Ascending aorta (tissue), 2 donors: ENCODE measurements at regions not wholly inside any gene's neighbourhood (a gene's known extent, or its start where the extent isn't known, plus 50 kb on each side); places are given as distances from the start of the nearest gene placed in this dataset.

Experiments used
- DNase-seq, 2 donors: peaks; one replicate each; pipeline ENCODE4 v3.0.0-alpha.2; 2019; ENCODE audit warnings: low spot score in 2 of 2
- H3K27ac ChIP-seq, 2 donors: fragments of 200-600 bp; sonication (generic); one replicate each; pipeline ENCODE4 v1.5.1; 2016 to 2017; ENCODE audit warnings: mild to moderate bottlenecking in 1 of 2
- H3K27me3 ChIP-seq: fragments of 200-600 bp; sonication (generic); one replicate; pipeline ENCODE4 v1.5.1; 2017
- H3K36me3 ChIP-seq, 2 donors: fragments of 200-600 bp; sonication (generic); one replicate each; pipeline ENCODE4 v1.5.1; 2016
- H3K4me1 ChIP-seq, 2 donors: fragments of 200-600 bp; sonication (generic); one replicate each; pipeline ENCODE4 v1.5.1; 2016 to 2017; ENCODE audit warnings: mild to moderate bottlenecking in 1 of 2
- H3K4me3 ChIP-seq, 2 donors: fragments of 200-600 bp; sonication (generic); one replicate each; pipeline ENCODE4 v1.5.1; 2016 to 2017; ENCODE audit warnings: mild to moderate bottlenecking in 1 of 2
- H3K9me3 ChIP-seq, 2 donors: fragments of 200-600 bp; sonication (generic); one replicate each; pipeline ENCODE4 v1.5.1; 2016
- CTCF ChIP-seq, 3 experiments: fragments of 200-600 bp in 2 of 3; fragments of 450-650 bp in 1 of 3; sonication (generic) in 2 of 3; IDR thresholded peaks; one replicate each; pipeline ENCODE4 v1.5.1; 2016 to 2019; ENCODE audit warnings: antibody characterized with exemption in 3 of 3, mild to moderate bottlenecking in 1 of 3, moderate library complexity in 1 of 3
- intact Hi-C: fragments of 100-400 bp; cut with DNase I; formaldehyde crosslinking; loops from one replicate; pipeline ENCODE4 v1.15.1; 2023

DNA sequence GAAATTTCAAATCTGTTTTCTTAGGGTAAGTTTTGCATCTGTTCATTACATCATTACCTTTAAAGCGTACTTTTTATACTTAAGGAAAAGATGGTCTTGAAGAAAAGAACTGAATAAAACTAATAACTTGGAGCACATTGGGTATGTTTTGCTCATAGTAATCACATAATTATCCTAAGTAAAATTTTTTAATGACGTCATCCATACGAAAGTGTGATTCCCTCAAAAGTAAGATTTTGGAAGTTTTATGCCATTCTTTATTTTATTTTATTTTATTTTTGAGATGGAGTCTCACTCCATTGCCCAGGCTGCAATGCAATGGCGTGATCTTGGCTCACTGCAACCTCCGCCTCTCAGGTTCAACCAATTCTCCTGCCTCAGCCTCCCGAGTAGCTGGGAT, 1516.6 kb upstream of the TENM3 start:
- Histone ChIP-seq H3K9me3 (peaks cover 0 to 4% of the 10 kb centered on the region in 2 donors), H3K4me1 (no peaks in the 10 kb centered on the region), H3K27me3 (no peaks in the 10 kb centered on the region), H3K4me3 (no peak overlapping the region), H3K27ac (no peak overlapping the region), H3K36me3 (no peaks in the 10 kb centered on the region)
- DNase-seq, result no peak
- no peak for TF ChIP-seq CTCF (IDR thresholded peaks at IDR 0.05)
- intact Hi-C loops, result no loop called here

GRCh38 chr4:180727478-180727877, 1515.7 kb upstream of the TENM3 start:
- Histone ChIP-seq H3K4me1 (no peaks in the 10 kb centered on the region), H3K27ac (no peak overlapping the region), H3K36me3 (no peaks in the 10 kb centered on the region), H3K27me3 (no peaks in the 10 kb centered on the region), H3K4me3 (no peak overlapping the region), H3K9me3 (peaks cover 0 to 4% of the 10 kb centered on the region in 2 donors)
- intact Hi-C loops, result no loop called here
- no peak for DNase-seq
- TF ChIP-seq CTCF (IDR thresholded peaks at IDR 0.05), result no peak

- TF ChIP-seq CTCF (IDR thresholded peaks at IDR 0.05), result no peak
- H3K4me3 ChIP-seq, result no peak overlapping the region
- no peak overlapping the region for H3K27ac ChIP-seq
- intact Hi-C loops, result no loop called here
- no peaks in the 10 kb centered on the region for H3K4me1 ChIP-seq
- H3K9me3 ChIP-seq, result peaks cover 0 to 4% of the 10 kb centered on the region in 2 donors
- H3K36me3 ChIP-seq, result no peaks in the 10 kb centered on the region
- no peaks in the 10 kb centered on the region for H3K27me3 ChIP-seq
- no peak for DNase-seq
These were observed 1508.3 kb upstream of the TENM3 start for GRCh38 chr4:180734753-180735432.

DNA sequence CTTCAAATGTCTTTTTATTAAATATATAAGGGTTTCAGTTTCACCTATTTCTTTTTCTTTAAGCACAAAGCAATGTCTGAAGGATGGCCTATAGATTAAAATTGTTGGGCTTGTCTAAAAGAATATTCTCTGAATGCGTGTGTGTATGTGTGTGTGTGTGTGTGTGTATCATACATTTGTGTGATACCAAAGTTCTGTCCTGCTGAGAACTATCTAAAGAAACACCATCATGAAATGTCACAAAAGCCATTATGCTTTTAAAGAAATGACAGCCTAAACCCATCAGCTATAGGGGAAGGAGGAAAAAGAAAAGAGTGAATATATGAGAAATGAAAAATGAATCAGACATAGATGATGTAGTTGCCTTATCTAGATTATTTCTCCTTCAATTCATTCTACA, 1501.5 kb upstream of the TENM3 start:
- H3K27ac ChIP-seq, result no peak overlapping the region
- no peak overlapping the region for H3K4me3 ChIP-seq
- no peak for DNase-seq
- H3K9me3 ChIP-seq, result no peaks in the 10 kb centered on the region
- TF ChIP-seq CTCF (IDR thresholded peaks at IDR 0.05), result no peak
- no peaks in the 10 kb centered on the region for H3K4me1 ChIP-seq
- intact Hi-C loops, result no loop called here
- no peaks in the 10 kb centered on the region for H3K36me3 ChIP-seq
- no peaks in the 10 kb centered on the region for H3K27me3 ChIP-seq

- H3K4me1 ChIP-seq, result no peaks in the 10 kb centered on the region
- no peak for TF ChIP-seq CTCF (IDR thresholded peaks at IDR 0.05)
- H3K36me3 ChIP-seq, result no peaks in the 10 kb centered on the region
- intact Hi-C loops, result no loop called here
- no peaks in the 10 kb centered on the region for H3K9me3 ChIP-seq
- H3K27ac ChIP-seq, result no peak overlapping the region
- H3K4me3 ChIP-seq, result no peak overlapping the region
- no peak for DNase-seq
- no peaks in the 10 kb centered on the region for H3K27me3 ChIP-seq
These were observed 1498.2 kb upstream of the TENM3 start for GRCh38 chr4:180745019-180745418.

- H3K27ac ChIP-seq, result no peak overlapping the region
- H3K4me1 ChIP-seq, result no peaks in the 10 kb centered on the region
- intact Hi-C loops, result no loop called here
- no peaks in the 10 kb centered on the region for H3K36me3 ChIP-seq
- H3K27me3 ChIP-seq, result no peaks in the 10 kb centered on the region
- DNase-seq, result no peak
- no peak overlapping the region for H3K4me3 ChIP-seq
- TF ChIP-seq CTCF (IDR thresholded peaks at IDR 0.05), result no peak
- no peaks in the 10 kb centered on the region for H3K9me3 ChIP-seq
These were observed 1492.2 kb upstream of the TENM3 start for GRCh38 chr4:180751009-180751408.
